ENCODE measurements at regions not wholly inside any gene's neighbourhood (a gene's known extent, or its start where the extent isn't known, plus 50 kb on each side); places are given as distances from the start of the nearest gene placed in this dataset.

- H3K27ac ChIP-seq, result no peak overlapping the region
- TF ChIP-seq CTCF (conservative IDR thresholded peaks at IDR 0.05), result no peak
- TF ChIP-seq ZFX (IDR thresholded peaks at IDR 0.05), result no peak
Observed at GRCh38 chr22:22955276-22955798, 67.7 kb downstream of the IGLL5 start.

GRCh38 chr22:22955866-22956535, 68.4 kb downstream of the IGLL5 start:
- TF ChIP-seq ZFX (IDR thresholded peaks at IDR 0.05), result no peak
- peak; percentile 92 for TF ChIP-seq CTCF (conservative IDR thresholded peaks at IDR 0.05)
- H3K27ac ChIP-seq, result no peak overlapping the region

- TF ChIP-seq ZFX (IDR thresholded peaks at IDR 0.05), result no peak
- TF ChIP-seq CTCF (conservative IDR thresholded peaks at IDR 0.05), result no peak
- H3K27ac ChIP-seq, result no peak overlapping the region
Observed at GRCh38 chr22:22957090-22957489, 69.5 kb downstream of the IGLL5 start.

- TF ChIP-seq ZFX (IDR thresholded peaks at IDR 0.05) (no peak), CTCF (conservative IDR thresholded peaks at IDR 0.05) (no peak)
- H3K27ac ChIP-seq, result no peak overlapping the region
Observed at GRCh38 chr22:22958621-22959020, 71.0 kb downstream of the IGLL5 start.

- H3K27ac ChIP-seq, result no peak overlapping the region
Observed at GRCh38 chr22:22959147-22959827, 71.7 kb downstream of the IGLL5 start.

GRCh38 chr22:22960307-22960706, 72.7 kb downstream of the IGLL5 start:
- TF ChIP-seq CTCF (conservative IDR thresholded peaks at IDR 0.05) (no peak), ZFX (IDR thresholded peaks at IDR 0.05) (no peak)
- no peak overlapping the region for H3K27ac ChIP-seq

More at GRCh38 chr22:22959147-22959827, 71.7 kb downstream of the IGLL5 start:
- TF ChIP-seq CTCF (conservative IDR thresholded peaks at IDR 0.05) (peak; percentile 97), ZFX (IDR thresholded peaks at IDR 0.05) (no peak)

- H3K27ac ChIP-seq, result no peak overlapping the region
- TF ChIP-seq CTCF (conservative IDR thresholded peaks at IDR 0.05), result no peak
- TF ChIP-seq ZFX (IDR thresholded peaks at IDR 0.05), result no peak
Observed at GRCh38 chr22:22961574-22961973, 74.0 kb downstream of the IGLL5 start.

Measured in C4-2B (cell line).